Lower lobe of right lung (tissue), 2 donors: ENCODE measurements at regions not wholly inside any gene's neighbourhood (a gene's known extent, or its start where the extent isn't known, plus 50 kb on each side); places are given as distances from the start of the nearest gene placed in this dataset.
"Not testable (repeated sequence)": the region's sequence is repeated elsewhere in the genome, so short reads cannot be mapped to it uniquely, and the experiment has no call there.

Source experiments
- ATAC-seq, 2 donors: fragments of 200-7000 bp; cut with Tn5 transposase; one replicate each; pipeline ENCODE4 v1.9.1; 2020 to 2022; ENCODE audit warnings: mild to moderate bottlenecking in 2 of 2, moderate library complexity in 2 of 2
- DNase-seq: peaks from one replicate; pipeline ENCODE4 v3.0.0-alpha.2; 2020
- H3K27ac ChIP-seq: fragments of 200-600 bp; one replicate; pipeline ENCODE4 v1.8.0; 2022
- H3K27me3 ChIP-seq: fragments of 200-600 bp; one replicate; pipeline ENCODE4 v1.8.0; 2022; ENCODE audit warnings: low read depth
- H3K36me3 ChIP-seq: fragments of 200-600 bp; one replicate; pipeline ENCODE4 v1.8.0; 2022; ENCODE audit warnings: mild to moderate bottlenecking
- H3K4me1 ChIP-seq: fragments of 200-600 bp; one replicate; pipeline ENCODE4 v1.8.0; 2022
- H3K4me3 ChIP-seq: fragments of 200-600 bp; one replicate; pipeline ENCODE4 v1.8.0; 2022; ENCODE audit warnings: mild to moderate bottlenecking
- H3K9me3 ChIP-seq: fragments of 200-600 bp; one replicate; pipeline ENCODE4 v1.8.0; 2022
- intact Hi-C: fragments of 100-400 bp; cut with DNase I; formaldehyde crosslinking; loops from one replicate; pipeline ENCODE4 v1.11.0; 2022
- TF ChIP-seq, protein P1 (sequence below): fragments of 200-600 bp; IDR thresholded peaks from one replicate; pipeline ENCODE4 v1.8.0; 2022; ENCODE audit warnings: antibody characterized with exemption, mild to moderate bottlenecking
- donor health status: DM: no; HTN: yes; CAD: no; lungs with severe emphysema.

GRCh38 chr5:12675959-12676358 is 771.7 kb upstream of the CTNND2 start:
- peaks cover 3% of the 10 kb centered on the region for H3K9me3 ChIP-seq
- intact Hi-C loops: no loop called here
- DNase-seq: no peak

GRCh38 chr5:12672141-12672540 is 767.9 kb upstream of the CTNND2 start:
- H3K4me3 ChIP-seq: no peak overlapping the region
- ATAC-seq (no peak), DNase-seq (no peak)
- intact Hi-C loops: no loop called here
- TF ChIP-seq, protein P1, sequence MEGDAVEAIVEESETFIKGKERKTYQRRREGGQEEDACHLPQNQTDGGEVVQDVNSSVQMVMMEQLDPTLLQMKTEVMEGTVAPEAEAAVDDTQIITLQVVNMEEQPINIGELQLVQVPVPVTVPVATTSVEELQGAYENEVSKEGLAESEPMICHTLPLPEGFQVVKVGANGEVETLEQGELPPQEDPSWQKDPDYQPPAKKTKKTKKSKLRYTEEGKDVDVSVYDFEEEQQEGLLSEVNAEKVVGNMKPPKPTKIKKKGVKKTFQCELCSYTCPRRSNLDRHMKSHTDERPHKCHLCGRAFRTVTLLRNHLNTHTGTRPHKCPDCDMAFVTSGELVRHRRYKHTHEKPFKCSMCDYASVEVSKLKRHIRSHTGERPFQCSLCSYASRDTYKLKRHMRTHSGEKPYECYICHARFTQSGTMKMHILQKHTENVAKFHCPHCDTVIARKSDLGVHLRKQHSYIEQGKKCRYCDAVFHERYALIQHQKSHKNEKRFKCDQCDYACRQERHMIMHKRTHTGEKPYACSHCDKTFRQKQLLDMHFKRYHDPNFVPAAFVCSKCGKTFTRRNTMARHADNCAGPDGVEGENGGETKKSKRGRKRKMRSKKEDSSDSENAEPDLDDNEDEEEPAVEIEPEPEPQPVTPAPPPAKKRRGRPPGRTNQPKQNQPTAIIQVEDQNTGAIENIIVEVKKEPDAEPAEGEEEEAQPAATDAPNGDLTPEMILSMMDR: no peak
- no peak overlapping the region for H3K27ac ChIP-seq
- peaks cover 3% of the 10 kb centered on the region for H3K9me3 ChIP-seq
- no peaks in the 10 kb centered on the region for H3K36me3 ChIP-seq
- no peaks in the 10 kb centered on the region for H3K27me3 ChIP-seq
- H3K4me1 ChIP-seq: no peaks in the 10 kb centered on the region

More at GRCh38 chr5:12675959-12676358, 771.7 kb upstream of the CTNND2 start:
- Histone ChIP-seq H3K27me3 (no peaks in the 10 kb centered on the region), H3K4me1 (no peaks in the 10 kb centered on the region), H3K27ac (no peak overlapping the region), H3K4me3 (no peak overlapping the region), H3K36me3 (no peaks in the 10 kb centered on the region)
- ATAC-seq: no peak
- TF ChIP-seq, protein P1: no peak

- ATAC-seq: no peak
- Histone ChIP-seq H3K4me1 (no peaks in the 10 kb centered on the region), H3K9me3 (no peaks in the 10 kb centered on the region), H3K36me3 (no peaks in the 10 kb centered on the region), H3K4me3 (no peak overlapping the region), H3K27ac (no peak overlapping the region), H3K27me3 (no peaks in the 10 kb centered on the region)
- intact Hi-C loops: no loop called here
- TF ChIP-seq, protein P1: no peak
- no peak for DNase-seq
These were observed 765.1 kb upstream of the CTNND2 start for GRCh38 chr5:12669326-12669725.

GRCh38 chr5:12668564-12668963 is 764.3 kb upstream of the CTNND2 start:
- H3K4me3 ChIP-seq: no peak overlapping the region
- H3K4me1 ChIP-seq: no peaks in the 10 kb centered on the region
- ATAC-seq (no peak), DNase-seq (no peak)
- no peaks in the 10 kb centered on the region for H3K27me3 ChIP-seq
- TF ChIP-seq, protein P1: no peak
- H3K36me3 ChIP-seq: no peaks in the 10 kb centered on the region
- no peak overlapping the region for H3K27ac ChIP-seq
- intact Hi-C loops: no loop called here
- H3K9me3 ChIP-seq: no peaks in the 10 kb centered on the region

- H3K36me3 ChIP-seq, H3K4me1 ChIP-seq, H3K4me3 ChIP-seq, H3K27ac ChIP-seq, intact Hi-C loops, H3K9me3 ChIP-seq, ATAC-seq, H3K27me3 ChIP-seq, DNase-seq: not testable (repeated sequence)
These were observed 763.6 kb upstream of the CTNND2 start for GRCh38 chr5:12667818-12668217.

DNA sequence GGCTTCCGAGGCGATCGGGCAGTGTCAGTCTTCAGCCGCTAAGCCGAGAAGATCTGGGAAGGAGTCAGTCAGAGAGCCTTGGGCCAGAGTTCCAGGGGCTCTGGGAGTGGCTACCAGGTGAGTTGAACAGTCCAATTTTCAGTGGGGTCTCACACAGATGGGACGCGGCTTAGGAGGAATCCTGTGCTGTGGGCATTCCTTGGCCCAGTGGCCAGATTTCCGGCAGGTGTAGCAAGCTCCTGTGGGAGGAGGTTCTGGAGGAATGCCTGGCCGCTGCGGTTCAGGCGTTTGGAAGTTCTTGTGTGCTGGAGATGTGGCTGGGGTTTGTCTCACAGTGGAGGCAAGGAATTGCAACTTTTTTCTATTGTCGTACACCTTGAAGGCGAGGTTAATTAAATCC is 761.5 kb upstream of the CTNND2 start:
- ATAC-seq, H3K27ac ChIP-seq, DNase-seq, H3K36me3 ChIP-seq, H3K9me3 ChIP-seq, H3K27me3 ChIP-seq, H3K4me3 ChIP-seq, H3K4me1 ChIP-seq, intact Hi-C loops: not testable (repeated sequence)
